ENCODE measurements at regions not wholly inside any gene's neighbourhood (a gene's known extent, or its start where the extent isn't known, plus 50 kb on each side); places are given as distances from the start of the nearest gene placed in this dataset.

- TF ChIP-seq SKIL (IDR thresholded peaks at IDR 0.05; ENCODE audit: low read depth, poor library complexity, severe bottlenecking): no peak
- no peak for TF ChIP-seq CTCF (IDR thresholded peaks at IDR 0.05 in 2 of 3, conservative IDR thresholded peaks at IDR 0.05 in 1 of 3; ENCODE audit: control insufficient read depth in 2 of 3, extremely low read depth in 1 of 3, insufficient read depth in 1 of 3, low read depth in 3 of 3, low read length in 3 of 3)
- no peak for TF ChIP-seq ZNF622 (IDR thresholded peaks at IDR 0.05)
- no peak for TF ChIP-seq CEBPB (IDR thresholded peaks at IDR 0.05; ENCODE audit: borderline replicate concordance in 1 of 2, low read depth in 2 of 2, low read length in 2 of 2)
- TF ChIP-seq E2F4 (IDR thresholded peaks at IDR 0.05; ENCODE audit: low read depth, low read length): no peak
Measured at GRCh38 chr13:40309881-40310280, 356.6 kb downstream of the FOXO1 start (continued).

- Histone ChIP-seq H3K4me2 (ENCODE audit: control insufficient read depth, insufficient read depth) (no peak overlapping the region), H3K4me1 (ENCODE audit: control insufficient read depth, insufficient read depth, low read length) (no peaks in the 10 kb centered on the region; the same call in 1 of the 2 replicates), H3K36me3 (ENCODE audit: control insufficient read depth in 2 of 2, insufficient read depth in 2 of 2, low read length in 1 of 2) (no peaks in the 10 kb centered on the region), H3K79me2 (ENCODE audit: control insufficient read depth, insufficient read depth, low read length) (no peaks in the 10 kb centered on the region), H3K9ac (ENCODE audit: control insufficient read depth, insufficient read depth, low read length) (no peak overlapping the region), H3K4me3 (no peak overlapping the region), H3K9me3 (replicated peaks; ENCODE audit: control insufficient read depth, insufficient read depth, low read length) (peaks cover 4% of the 10 kb centered on the region; the same call in 2 of the 3 replicates), H3K27ac (ENCODE audit: control insufficient read depth, insufficient read depth) (no peak overlapping the region), H3K27me3 (replicated peaks in 1 of 2; ENCODE audit: control insufficient read depth in 2 of 2, insufficient read depth in 2 of 2, low read length in 1 of 2) (no peaks in the 10 kb centered on the region; a peak in 1 of 4 replicates), H4K20me1 (ENCODE audit: control insufficient read depth, insufficient read depth) (no peaks in the 10 kb centered on the region), H2AFZ (ENCODE audit: control insufficient read depth, low read depth, low read length) (no peak overlapping the region)
- ATAC-seq (no peak), FAIRE-seq (no peak), DNase-seq (ENCODE audit: low read depth, low spot score) (no peak)
- in situ Hi-C loops (cut with MboI) (no loop called here), intact Hi-C loops (cut with micrococcal nuclease; ENCODE audit: unreplicated experiment) (no loop called here)
- CTCF ChIA-PET: no interaction called here
- no TSS peak for BruUV-seq (replicated peaks)
- RAD21 ChIA-PET (ENCODE audit: unreplicated experiment): no interaction called here
- SMC1A ChIA-PET (ENCODE audit: uncharacterized antibody, unreplicated experiment): interaction anchor here (0.7 kb wide), 1 partner anchor 136 kb away, joined by 3 read pairs; no protein-coding TSS in a partner anchor
- POLR2A ChIA-PET: no interaction called here
- WGBS (ENCODE audit: insufficient coverage, insufficient replicate concordance, low lambda C conversion rate, missing lambda C conversion rate): 92% methylated on average over 7 of the region's 7 CpGs
- no peak for TF ChIP-seq NFXL1 (IDR thresholded peaks at IDR 0.05; ENCODE audit: borderline replicate concordance)
- no peak for TF ChIP-seq ZNF207 (IDR thresholded peaks at IDR 0.05; ENCODE audit: borderline replicate concordance)
- no peak for TF ChIP-seq PAX8 (IDR thresholded peaks at IDR 0.05)
- no peak for TF ChIP-seq NRF1 (conservative IDR thresholded peaks at IDR 0.05; ENCODE audit: low read depth, low read length)
- no peak for TF ChIP-seq E4F1 (IDR thresholded peaks at IDR 0.05; ENCODE audit: borderline replicate concordance, partially characterized antibody)
- TF ChIP-seq IKZF2 (IDR thresholded peaks at IDR 0.05): no peak
- TF ChIP-seq KLF5 (IDR thresholded peaks at IDR 0.05; ENCODE audit: partially characterized antibody): no peak
Measured at GRCh38 chr13:40311356-40312101, 354.9 kb downstream of the FOXO1 start.
